ENCODE measurements at regions not wholly inside any gene's neighbourhood (a gene's known extent, or its start where the extent isn't known, plus 50 kb on each side); places are given as distances from the start of the nearest gene placed in this dataset.
"Not testable (repeated sequence)": the region's sequence is repeated elsewhere in the genome, so short reads cannot be mapped to it uniquely, and the experiment has no call there.

DNA sequence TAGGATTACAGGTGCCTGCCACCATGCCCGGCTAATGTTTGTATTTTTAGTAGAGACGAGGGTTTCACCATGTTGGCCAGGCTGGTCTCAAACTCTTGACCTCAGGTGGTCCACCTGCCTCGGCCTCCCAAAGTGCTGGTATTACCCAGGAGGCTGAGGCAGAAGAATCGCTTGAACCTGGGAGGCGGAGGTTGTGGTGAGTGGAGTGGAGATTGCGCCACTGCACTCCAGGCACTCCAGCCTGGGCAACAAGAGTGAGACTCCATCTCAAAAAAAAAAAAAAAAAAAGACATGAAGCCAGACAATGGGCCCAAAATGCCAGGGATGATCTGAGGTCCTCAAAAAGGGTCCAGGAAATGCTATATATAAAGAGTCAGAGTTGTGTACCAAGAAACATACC, 392.9 kb downstream of the SEC14L1 start:
- not testable (repeated sequence) for DNase-seq

DNA sequence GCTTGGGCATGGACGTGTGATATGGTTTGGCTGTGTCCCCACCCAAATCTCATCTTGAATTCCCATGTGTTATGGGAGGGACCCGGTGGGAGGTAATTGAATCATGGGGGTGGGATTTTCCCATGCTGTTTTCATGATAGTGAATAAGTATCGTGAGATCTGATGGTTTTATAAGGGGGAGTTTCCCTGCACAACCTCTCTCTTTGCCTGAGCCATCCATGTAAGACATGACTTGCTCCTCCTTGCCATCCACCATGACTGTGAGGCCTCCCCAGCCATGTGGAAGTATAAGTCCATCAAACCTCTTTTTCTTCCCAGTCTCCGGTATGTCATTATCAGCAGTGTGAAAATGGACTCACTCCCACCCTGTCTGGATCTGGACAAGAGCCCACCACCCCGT, 393.4 kb downstream of the SEC14L1 start:
- no peak for DNase-seq

- DNase-seq, result no peak
These were observed 394.7 kb downstream of the SEC14L1 start for GRCh38 chr17:77535435-77535834.

- DNase-seq, result no peak
These were observed 395.1 kb downstream of the SEC14L1 start for GRCh38 chr17:77535892-77536291.

- DNase-seq, result no peak
These were observed 396.8 kb downstream of the SEC14L1 start for GRCh38 chr17:77537566-77537965.

- no peak for DNase-seq
These were observed 399.8 kb downstream of the SEC14L1 start for GRCh38 chr17:77540531-77540930.

GRCh38 chr17:77540975-77541374, 400.2 kb downstream of the SEC14L1 start:
- peak; percentile 47 for DNase-seq

DNA sequence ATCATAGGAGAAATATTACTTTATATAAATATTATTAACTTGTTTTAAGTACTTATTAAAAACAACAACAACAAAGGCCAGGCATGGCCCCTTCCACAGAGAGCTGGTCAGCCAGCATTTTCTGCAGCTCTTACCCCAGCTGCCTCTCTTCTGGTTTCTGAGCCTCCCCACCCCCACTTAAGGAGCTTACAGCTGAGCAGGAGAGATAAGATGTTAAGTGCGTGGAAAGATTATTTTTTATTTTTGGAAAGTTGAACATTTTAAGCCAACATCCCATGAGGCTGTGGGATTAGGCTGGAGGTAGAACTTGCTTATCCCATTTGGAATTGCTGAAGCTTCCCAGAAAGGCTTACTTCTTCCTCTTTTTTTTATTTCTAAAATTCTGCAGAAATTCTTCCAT, 401.2 kb downstream of the SEC14L1 start:
- no peak for DNase-seq

DNA sequence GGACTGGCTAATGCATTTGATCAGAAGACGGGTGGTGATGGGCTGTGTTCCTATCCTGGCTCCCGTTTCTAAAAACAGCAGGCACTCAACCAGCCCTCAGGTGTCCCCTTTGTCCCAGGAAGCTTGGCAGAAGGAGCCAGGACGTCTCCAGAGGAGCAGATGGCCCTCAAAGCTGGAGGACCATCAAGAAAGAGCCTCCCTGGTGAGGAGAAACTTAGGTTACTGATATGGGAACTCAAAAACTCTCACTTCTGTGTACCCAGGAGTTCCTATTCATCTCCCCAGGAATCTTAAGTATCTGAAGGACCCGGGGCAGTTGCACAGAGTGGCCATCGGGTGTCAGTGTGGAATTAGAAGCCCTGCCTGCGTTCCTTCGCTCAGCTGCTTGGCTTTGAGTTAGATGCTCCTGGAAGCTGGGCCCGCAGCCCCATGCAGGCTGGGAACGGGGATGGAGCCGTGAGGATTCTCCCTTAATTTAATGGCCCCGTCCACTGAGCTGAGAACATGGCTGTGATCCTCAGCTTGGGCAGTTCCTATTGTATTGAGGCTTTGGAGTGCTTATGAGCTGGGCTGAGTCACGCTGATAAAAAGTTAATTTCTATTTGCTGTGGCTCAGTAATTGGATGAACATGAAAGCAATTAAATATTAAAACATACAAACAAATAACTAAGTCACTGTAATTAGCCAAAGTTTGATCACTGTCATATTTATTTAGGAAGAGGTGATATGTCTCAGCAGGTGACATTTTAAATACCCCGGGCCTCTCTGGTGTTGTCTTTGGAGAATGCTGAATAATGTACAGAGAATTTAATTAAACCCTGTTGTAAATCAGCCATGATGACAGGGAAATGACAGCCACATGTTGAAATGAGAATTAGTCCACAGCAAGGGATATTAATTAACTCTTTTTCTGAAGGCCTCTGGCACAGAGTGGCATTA, 402.1 kb downstream of the SEC14L1 start:
- DNase-seq, result peak; percentile 31

DNA sequence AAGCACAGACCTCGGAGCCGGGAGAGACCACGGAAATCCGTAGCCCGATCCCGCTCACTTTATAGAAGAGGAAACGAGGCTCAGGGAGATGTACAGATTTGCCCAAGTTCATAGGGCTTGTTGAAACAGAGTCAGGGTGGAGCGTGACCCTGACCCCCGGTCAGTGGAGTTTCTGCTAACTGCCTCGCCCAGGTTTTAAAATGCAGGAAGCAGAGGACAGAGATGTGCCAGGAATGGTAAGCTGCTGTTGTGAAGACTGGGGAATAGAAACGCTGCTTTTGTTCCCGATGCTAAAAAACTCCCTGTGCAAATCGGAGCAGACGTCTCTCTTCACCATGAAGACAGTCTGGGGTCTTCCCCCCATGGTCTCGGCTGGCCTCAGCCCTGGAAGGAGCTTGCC, 403.0 kb downstream of the SEC14L1 start:
- no peak for DNase-seq

DNA sequence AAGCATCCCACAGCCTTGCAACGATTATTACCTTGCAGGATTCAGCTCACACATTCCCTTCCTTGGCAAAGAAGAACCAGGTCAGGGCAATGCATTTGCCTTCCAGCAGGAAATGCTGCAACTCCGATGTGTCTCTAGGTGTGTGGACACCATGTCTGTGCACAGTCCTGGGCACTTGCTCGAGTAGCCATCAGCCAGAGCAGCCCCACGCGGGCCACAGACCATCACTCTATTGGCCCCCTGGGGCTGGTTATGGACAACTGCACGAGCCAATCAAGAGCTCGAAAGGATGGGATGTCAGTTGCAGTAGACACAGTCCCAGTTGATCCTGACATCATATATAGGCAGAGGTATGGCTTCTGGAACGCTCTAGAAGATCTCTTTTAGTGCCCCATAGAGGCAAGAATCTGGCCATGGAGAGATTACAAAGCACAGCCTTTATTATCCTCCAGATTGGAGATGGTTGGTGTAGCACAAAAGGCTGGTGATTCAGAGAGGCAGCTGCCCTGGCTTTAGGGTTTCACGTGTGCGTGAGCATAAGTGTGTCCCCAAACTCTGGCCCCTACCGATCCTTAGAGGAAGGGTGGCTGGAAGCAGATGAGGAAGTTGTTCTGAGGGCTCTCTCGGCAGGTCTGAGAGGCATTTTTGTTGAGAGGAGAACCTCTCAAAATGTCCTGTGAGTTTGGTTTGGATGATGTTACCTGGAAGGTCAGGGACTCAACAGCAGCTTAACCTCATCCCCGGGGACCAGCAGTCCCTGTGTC, 403.8 kb downstream of the SEC14L1 start:
- no peak for DNase-seq

GRCh38 chr17:77546772-77547241, 406.0 kb downstream of the SEC14L1 start:
- DNase-seq, result no peak

DNA sequence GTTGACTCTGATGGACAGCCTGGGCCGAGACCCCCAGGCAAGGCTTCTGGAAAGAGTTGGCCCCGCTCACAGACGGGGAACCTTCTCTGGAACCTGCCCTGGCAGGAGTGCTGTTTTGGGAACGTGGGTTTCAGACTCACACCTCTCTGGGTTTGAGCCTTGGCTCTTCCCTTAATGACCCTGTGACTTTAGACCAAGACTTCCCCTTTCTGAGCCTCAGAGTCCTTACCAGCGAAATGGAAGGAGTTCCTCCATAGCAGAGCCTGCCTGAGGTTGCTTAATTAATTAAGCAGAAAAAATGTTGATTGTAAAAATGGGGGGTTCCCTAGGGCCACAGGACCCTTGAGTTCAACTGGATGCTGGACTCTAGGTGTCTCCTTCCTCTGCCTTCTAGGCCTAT, 408.2 kb downstream of the SEC14L1 start:
- DNase-seq, result no peak

DNA sequence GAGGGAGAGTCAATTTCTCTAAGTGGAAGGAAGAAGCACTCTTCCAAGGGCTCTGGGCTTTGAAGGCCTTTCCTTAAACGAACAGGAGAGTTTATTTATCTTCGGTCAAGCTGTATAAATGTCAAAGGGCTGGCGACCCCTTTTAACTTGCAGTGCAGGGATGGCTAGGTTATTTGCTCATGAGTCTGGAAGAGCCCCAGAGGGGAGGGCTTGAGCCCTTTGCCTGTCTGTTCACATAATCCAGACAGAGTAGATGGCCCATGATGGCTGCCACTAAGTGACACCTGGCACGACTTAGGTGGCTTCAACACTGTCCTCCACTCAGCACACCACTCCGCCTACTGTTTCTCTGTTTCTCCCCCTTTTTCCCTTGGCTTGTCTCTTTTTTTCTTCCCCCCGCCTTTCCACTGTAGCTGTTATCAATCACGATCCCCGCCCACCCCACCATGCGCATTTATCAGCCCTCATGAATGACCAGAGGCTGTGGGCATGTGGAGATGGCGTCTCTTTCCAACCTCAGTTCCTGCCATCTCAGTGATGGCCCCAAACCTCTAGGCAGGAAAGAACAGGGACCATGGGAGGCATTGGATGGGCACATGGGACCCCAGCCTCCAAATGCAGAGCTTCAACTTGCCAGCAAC, 408.7 kb upstream of the TNRC6C start:
- DNase-seq, result no peak

- no peak for DNase-seq
These were observed 404.9 kb upstream of the TNRC6C start for GRCh38 chr17:77553459-77554066.

DNA sequence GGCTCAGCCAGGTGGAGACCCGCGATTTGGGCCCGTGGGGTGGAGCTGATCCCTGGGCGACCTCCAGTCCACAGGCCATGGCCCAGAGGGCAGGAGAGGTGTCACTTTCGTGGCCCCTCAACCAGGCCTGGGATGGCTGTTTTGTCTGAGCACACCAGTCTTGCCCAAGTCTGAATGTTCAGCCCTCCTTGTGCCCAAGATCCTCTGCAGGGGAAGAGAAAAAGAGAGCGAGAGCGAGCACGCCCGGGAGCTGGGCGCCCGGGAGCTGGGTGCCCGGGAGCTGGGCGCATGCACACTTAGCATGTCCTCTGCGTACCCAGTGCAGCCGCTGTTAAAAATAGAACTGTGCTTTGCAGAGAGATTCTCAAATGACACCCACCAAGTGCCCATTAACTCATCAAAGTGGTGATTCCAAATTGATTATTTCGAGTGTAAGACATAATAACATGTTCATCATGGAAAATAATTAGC, 403.3 kb upstream of the TNRC6C start:
- no peak for DNase-seq

DNA sequence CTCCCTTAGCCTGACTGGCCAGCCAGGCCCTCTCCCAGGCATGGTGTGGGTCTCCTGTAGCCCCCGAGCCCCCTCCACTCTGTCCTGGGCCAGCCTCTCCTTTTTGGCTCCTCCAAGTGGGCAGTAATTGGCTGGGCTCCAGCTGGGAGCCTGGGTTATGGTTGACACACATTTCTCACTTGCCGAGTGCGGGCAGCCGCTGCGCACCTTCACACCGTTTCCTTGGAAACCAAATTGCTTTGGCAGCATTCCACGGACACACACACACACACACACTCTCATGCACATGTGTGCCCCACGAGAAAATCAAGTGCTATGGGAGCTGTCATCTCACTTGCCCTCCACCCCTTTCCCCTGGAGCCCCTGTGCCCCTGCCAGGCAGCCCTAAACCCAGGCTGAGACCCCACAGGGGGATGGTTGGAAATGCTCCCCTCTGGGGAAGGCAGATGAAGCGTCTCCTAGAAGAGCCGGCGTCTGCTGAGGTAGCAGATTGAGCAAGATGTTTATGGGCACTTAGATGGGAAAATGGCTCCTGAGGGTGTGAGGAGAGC, 402.7 kb upstream of the TNRC6C start:
- DNase-seq, result no peak

DNA sequence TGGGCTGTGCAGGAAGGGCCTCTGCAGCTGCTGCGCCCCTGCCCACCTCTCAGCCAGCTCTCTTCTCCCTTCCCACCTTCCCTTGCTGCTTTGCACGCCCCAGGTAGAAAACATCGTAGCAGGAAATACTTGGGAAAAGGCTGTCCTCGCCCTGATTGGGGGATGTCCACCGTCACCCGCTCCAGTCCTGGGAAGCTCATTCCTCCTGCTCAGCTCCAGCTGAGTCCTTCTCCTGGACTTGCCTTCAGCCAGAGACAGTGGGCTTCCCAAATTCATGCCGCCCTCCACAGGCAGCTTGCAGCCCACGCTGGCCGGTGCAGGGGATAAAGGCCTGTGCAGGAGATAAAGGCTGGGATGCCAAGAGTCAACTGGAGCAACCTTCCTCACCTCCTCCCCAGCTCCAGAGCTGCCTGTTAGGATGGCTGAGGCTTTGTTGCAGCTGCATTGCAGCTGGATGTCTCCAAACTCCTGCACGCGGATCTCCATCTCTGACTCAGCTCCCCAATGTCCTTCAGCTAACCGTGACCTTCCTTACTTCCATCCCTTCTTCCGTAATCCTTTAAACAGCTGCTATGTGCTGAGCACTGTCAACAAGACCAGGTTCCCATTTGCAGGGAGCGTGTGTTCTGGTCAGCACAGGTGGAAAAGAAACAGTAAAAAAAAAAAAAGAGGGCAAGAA, 402.0 kb upstream of the TNRC6C start:
- no peak for DNase-seq

GRCh38 chr17:77558846-77559626, 399.5 kb upstream of the TNRC6C start:
- DNase-seq, result no peak

DNA sequence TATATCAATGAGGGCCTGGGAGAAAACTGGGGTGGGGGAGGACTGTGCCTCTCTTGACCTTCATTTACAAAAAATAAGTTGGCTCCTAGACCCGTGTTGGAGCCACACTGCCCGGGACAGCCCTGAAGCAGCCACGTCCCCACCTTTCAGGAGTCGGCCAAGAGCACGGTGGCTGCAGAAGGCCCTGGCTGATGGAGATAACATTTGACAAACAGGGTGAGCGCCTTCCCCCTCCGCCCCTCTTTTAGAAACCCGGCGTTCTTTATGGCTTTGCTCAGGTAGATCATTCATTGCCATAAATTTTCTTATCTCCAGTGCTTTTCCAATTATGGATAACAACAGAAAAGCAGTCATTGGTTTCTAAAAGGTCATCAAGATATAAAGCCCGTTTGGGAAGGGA, 398.1 kb upstream of the TNRC6C start:
- no peak for DNase-seq

GRCh38 chr17:77560841-77561240, 397.7 kb upstream of the TNRC6C start:
- DNase-seq, result no peak

All from NCI-H1048 (cell line).